CD14-positive monocyte (primary cell): ENCODE measurements at regions not wholly inside any gene's neighbourhood (a gene's known extent, or its start where the extent isn't known, plus 50 kb on each side); places are given as distances from the start of the nearest gene placed in this dataset.
A peak's percentile ranks its signal among the peaks of the same experiment; 100 is the strongest.

Experiments
- DNase-seq, 3 donors: peaks; one replicate each; pipeline ENCODE4 v3.0.0-alpha.2; 2011 to 2022
- H2AFZ ChIP-seq: 2 replicates; pipeline ENCODE4 v1.6.0; 2012; ENCODE audit warnings: mild to moderate bottlenecking, low read depth, low read length, inconsistent platforms; ENCODE audit not compliant: insufficient read depth, poor library complexity, severe bottlenecking
- H3K27ac ChIP-seq, 2 donors: 1 replicate in 1 of 2; 2 replicates in 1 of 2; pipeline ENCODE4 v1.5.1; 2012 to 2013; ENCODE audit warnings: low read length in 2 of 2, control low read depth in 1 of 2, inconsistent platforms in 1 of 2, low read depth in 1 of 2, mild to moderate bottlenecking in 1 of 2
- H3K27me3 ChIP-seq, 2 donors: one replicate each; pipeline versions ENCODE4 v1.6.0 to v1.6.1; 2011 to 2013; ENCODE audit warnings: low read length in 2 of 2; ENCODE audit not compliant: control insufficient read depth in 2 of 2, insufficient read depth in 2 of 2
- H3K36me3 ChIP-seq, 2 donors: replicated peaks in 1 of 2; 1 replicate in 1 of 2; 2 replicates in 1 of 2; pipeline versions ENCODE4 v1.5.1 to v1.6.1; 2012 to 2013; ENCODE audit warnings: low read length in 2 of 2, control low read depth in 1 of 2, inconsistent platforms in 1 of 2, mild to moderate bottlenecking in 1 of 2; ENCODE audit not compliant: insufficient read depth in 2 of 2, control insufficient read depth in 1 of 2
- H3K4me1 ChIP-seq, 2 donors: 1 replicate in 1 of 2; 2 replicates in 1 of 2; pipeline versions ENCODE4 v1.5.1 to v1.6.1; 2012 to 2013; ENCODE audit warnings: low read length in 2 of 2, control low read depth in 1 of 2, inconsistent platforms in 1 of 2, mild to moderate bottlenecking in 1 of 2, moderate library complexity in 1 of 2; ENCODE audit not compliant: insufficient read depth in 2 of 2, control insufficient read depth in 1 of 2
- H3K4me2 ChIP-seq: replicated peaks from 2 replicates; pipeline ENCODE3; 2012; ENCODE audit warnings: low read length, moderate library complexity, mild to moderate bottlenecking; ENCODE audit not compliant: poor library complexity, severe bottlenecking; ENCODE audit errors: extremely low read depth
- H3K4me3 ChIP-seq, 3 experiments: fragments of 200-600 bp in 1 of 3; sonication (generic) in 1 of 3; replicated peaks in 1 of 3; 1 replicate in 2 of 3; 2 replicates in 1 of 3; pipeline ENCODE4 v1.5.1; 2011 to 2013; ENCODE audit warnings: low read length in 3 of 3, mild to moderate bottlenecking in 3 of 3, control low read depth in 2 of 3, low read depth in 2 of 3, inconsistent platforms in 1 of 3, moderate library complexity in 1 of 3
- H3K79me2 ChIP-seq: 2 replicates; pipeline ENCODE4 v1.6.0; 2012; ENCODE audit warnings: mild to moderate bottlenecking, control low read depth, inconsistent platforms, low read length, moderate library complexity; ENCODE audit not compliant: insufficient read depth
- H3K9ac ChIP-seq: 2 replicates; pipeline ENCODE4 v1.6.0; 2017; ENCODE audit warnings: low read length, mild to moderate bottlenecking; ENCODE audit not compliant: insufficient read depth, poor library complexity, severe bottlenecking
- H3K9me3 ChIP-seq, 2 donors: replicated peaks in 1 of 2; 1 replicate in 1 of 2; 2 replicates in 1 of 2; pipeline versions ENCODE4 v1.5.1 to v1.6.1; 2012 to 2013; ENCODE audit warnings: low read length in 2 of 2, control low read depth in 1 of 2; ENCODE audit not compliant: control insufficient read depth in 1 of 2, insufficient read depth in 1 of 2
- H4K20me1 ChIP-seq: 2 replicates; pipeline ENCODE4 v1.6.0; 2012; ENCODE audit warnings: mild to moderate bottlenecking, low read length, control low read depth, moderate library complexity; ENCODE audit not compliant: insufficient read depth
- H3K27ac Mint-ChIP-seq, 7 donors: one replicate each; pipeline ENCODE4 v1.8.0; 2020; ENCODE audit warnings: mild to moderate bottlenecking in 7 of 7, mixed read lengths in 7 of 7, moderate library complexity in 6 of 7, inconsistent platforms in 2 of 7
- H3K27me3 Mint-ChIP-seq, 3 donors: one replicate each; pipeline ENCODE4 v1.8.0; 2021 to 2022; ENCODE audit warnings: low read depth in 3 of 3, mild to moderate bottlenecking in 3 of 3, mixed read lengths in 3 of 3, moderate library complexity in 3 of 3, inconsistent platforms in 1 of 3
- H3K36me3 Mint-ChIP-seq, 2 donors: one replicate each; pipeline ENCODE4 v1.8.0; 2020; ENCODE audit warnings: mixed read lengths in 2 of 2, inconsistent platforms in 1 of 2, mild to moderate bottlenecking in 1 of 2
- H3K4me1 Mint-ChIP-seq: one replicate; pipeline ENCODE4 v1.8.0; 2020; ENCODE audit warnings: mild to moderate bottlenecking, mixed read lengths
- H3K4me3 Mint-ChIP-seq, 2 donors: one replicate each; pipeline ENCODE4 v1.8.0; 2020; ENCODE audit warnings: mild to moderate bottlenecking in 2 of 2, mixed read lengths in 2 of 2, moderate library complexity in 1 of 2
- H3K9me3 Mint-ChIP-seq, 7 donors: one replicate each; pipeline ENCODE4 v1.8.0; 2020 to 2022; ENCODE audit warnings: mixed read lengths in 7 of 7, mild to moderate bottlenecking in 6 of 7, moderate library complexity in 6 of 7, inconsistent platforms in 2 of 7
- CTCF ChIP-seq: fragments of 200-600 bp; IDR thresholded peaks from one replicate; pipeline ENCODE4 v1.8.0; 2022; ENCODE audit warnings: antibody characterized with exemption, mild to moderate bottlenecking
- WGBS: methylation state at CpG from one replicate; pipeline ENCODE4 v1.1.5; 2013; ENCODE audit warnings: missing lambda C conversion rate; ENCODE audit not compliant: insufficient coverage; 5-methylcytosine and 5-hydroxymethylcytosine counted together
- intact Hi-C, 2 donors: fragments of 100-400 bp; cut with micrococcal nuclease; formaldehyde crosslinking; loops; one replicate each; pipeline versions ENCODE4 v1.15.0 to v1.15.1; 2023

- Histone ChIP-seq H4K20me1 (no peaks in the 10 kb centered on the region), H3K27me3 (no peaks in the 10 kb centered on the region), H3K4me3 (no peak overlapping the region), H3K4me1 (no peaks in the 10 kb centered on the region), H2AFZ (no peak overlapping the region), H3K36me3 (no peaks in the 10 kb centered on the region), H3K4me2 (no peak overlapping the region), H3K27ac (no peak overlapping the region), H3K9ac (no peak overlapping the region), H3K9me3 (peaks cover 17 to 24% of the 10 kb centered on the region in 2 donors), H3K79me2 (no peaks in the 10 kb centered on the region)
- Mint-ChIP-seq H3K36me3 (no peaks in the 10 kb centered on the region), H3K9me3 (peaks cover 13 to 26% (median 23%) of the 10 kb centered on the region in 7 donors), H3K4me1 (no peaks in the 10 kb centered on the region), H3K27me3 (peaks cover 4 to 19% (median 13%) of the 10 kb centered on the region in 3 donors), H3K4me3 (no peak overlapping the region), H3K27ac (no peak overlapping the region)
- 78% methylated on average over 7 of the region's 10 CpGs for WGBS
- intact Hi-C loops: no loop called here
- no peak for DNase-seq
- no peak for TF ChIP-seq CTCF
Measured at GRCh38 chr1:4001461-4001860, 101.4 kb upstream of the C1orf174 start.

GRCh38 chr1:4002061-4002521 lies 102.0 kb upstream of the C1orf174 start:
- Histone ChIP-seq H3K4me1 (no peaks in the 10 kb centered on the region), H4K20me1 (no peaks in the 10 kb centered on the region), H3K79me2 (no peaks in the 10 kb centered on the region), H3K9ac (no peak overlapping the region), H3K9me3 (peaks cover 23 to 31% of the 10 kb centered on the region in 2 donors), H3K4me3 (no peak overlapping the region), H3K36me3 (no peaks in the 10 kb centered on the region), H3K27ac (no peak overlapping the region), H2AFZ (no peak overlapping the region), H3K4me2 (no peak overlapping the region), H3K27me3 (no peaks in the 10 kb centered on the region)
- Mint-ChIP-seq H3K4me3 (no peak overlapping the region), H3K27me3 (peaks cover 7 to 18% (median 12%) of the 10 kb centered on the region in 3 donors), H3K4me1 (no peaks in the 10 kb centered on the region), H3K36me3 (peaks cover 0 to 3% of the 10 kb centered on the region in 2 donors), H3K9me3 (peaks cover 20 to 33% (median 29%) of the 10 kb centered on the region in 7 donors), H3K27ac (peak overlapping the region in 1 of 7 donors; percentile 21)
- no peak for TF ChIP-seq CTCF
- intact Hi-C loops: no loop called here
- WGBS: 84% methylated on average over 11 of the region's 13 CpGs
- no peak for DNase-seq
